GM12872 (cell line): ENCODE measurements at regions not wholly inside any gene's neighbourhood (a gene's known extent, or its start where the extent isn't known, plus 50 kb on each side); places are given as distances from the start of the nearest gene placed in this dataset.

Experiments
- CTCF ChIP-seq: IDR thresholded peaks from 3 replicates; pipeline ENCODE4 v1.5.1; 2011; ENCODE audit warnings: low read depth, mild to moderate bottlenecking, low read length, moderate library complexity; ENCODE audit not compliant: insufficient read depth

- TF ChIP-seq CTCF: no peak
These were observed 59.3 kb downstream of the EBLN2 start for GRCh38 chr3:73120710-73121109.

GRCh38 chr3:73121669-73122331 lies 60.3 kb downstream of the EBLN2 start:
- no peak for TF ChIP-seq CTCF

GRCh38 chr3:73134034-73134433 lies 72.6 kb downstream of the EBLN2 start:
- no peak for TF ChIP-seq CTCF

GRCh38 chr3:73136941-73137340 lies 75.5 kb downstream of the EBLN2 start:
- no peak for TF ChIP-seq CTCF

GRCh38 chr3:73137736-73138403 lies 76.4 kb downstream of the EBLN2 start:
- TF ChIP-seq CTCF: no peak

- TF ChIP-seq CTCF: no peak
These were observed 79.4 kb downstream of the EBLN2 start for GRCh38 chr3:73140772-73141442.

GRCh38 chr3:73141525-73141924 lies 80.1 kb downstream of the EBLN2 start:
- no peak for TF ChIP-seq CTCF
